GM13977 (cell line): ENCODE measurements at regions not wholly inside any gene's neighbourhood (a gene's known extent, or its start where the extent isn't known, plus 50 kb on each side); places are given as distances from the start of the nearest gene placed in this dataset.

Experiments
- DNase-seq: peaks from one replicate; pipeline ENCODE4 v3.0.0; 2012; ENCODE audit warnings: low spot score
- in situ Hi-C: fragments of 300-500 bp; cut with MboI; formaldehyde crosslinking; loops from one replicate; pipeline ENCODE4 v1.12.0; 2022; ENCODE audit warnings: low sequenced_read_pairs, low pct_unique_long_range_greater_than_20kb, mixed read lengths, inconsistent platforms; ENCODE audit not compliant: unreplicated experiment
- TF ChIP-seq, protein P1 (sequence below): IDR thresholded peaks from 2 replicates; pipeline ENCODE4 v1.5.1; 2012; ENCODE audit warnings: mild to moderate bottlenecking, control low read depth; ENCODE audit not compliant: insufficient read depth; ENCODE audit errors: extremely low read depth, missing control alignments

DNA sequence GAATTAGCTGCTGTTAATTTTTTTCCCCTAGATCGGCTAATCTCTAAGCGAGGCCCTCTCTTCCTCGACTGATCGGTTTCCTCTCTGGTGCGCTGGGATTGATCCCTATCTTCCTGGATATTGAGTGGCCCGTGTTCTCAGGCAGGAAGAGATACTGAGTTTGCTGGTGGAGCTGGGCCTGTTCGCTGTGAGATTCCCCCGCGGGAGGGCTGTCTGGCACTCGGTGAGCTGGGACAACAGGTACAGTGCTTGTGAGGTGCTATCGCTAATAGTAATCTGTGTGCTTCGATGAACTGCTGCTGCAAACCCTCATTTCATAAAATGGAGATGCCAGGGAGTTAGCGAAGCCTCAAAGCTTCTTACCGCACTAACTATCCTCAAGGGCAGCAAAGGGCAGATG is 310.3 kb downstream of the NXPE2 start:
- in situ Hi-C loops = no loop called here
- TF ChIP-seq, protein P1, sequence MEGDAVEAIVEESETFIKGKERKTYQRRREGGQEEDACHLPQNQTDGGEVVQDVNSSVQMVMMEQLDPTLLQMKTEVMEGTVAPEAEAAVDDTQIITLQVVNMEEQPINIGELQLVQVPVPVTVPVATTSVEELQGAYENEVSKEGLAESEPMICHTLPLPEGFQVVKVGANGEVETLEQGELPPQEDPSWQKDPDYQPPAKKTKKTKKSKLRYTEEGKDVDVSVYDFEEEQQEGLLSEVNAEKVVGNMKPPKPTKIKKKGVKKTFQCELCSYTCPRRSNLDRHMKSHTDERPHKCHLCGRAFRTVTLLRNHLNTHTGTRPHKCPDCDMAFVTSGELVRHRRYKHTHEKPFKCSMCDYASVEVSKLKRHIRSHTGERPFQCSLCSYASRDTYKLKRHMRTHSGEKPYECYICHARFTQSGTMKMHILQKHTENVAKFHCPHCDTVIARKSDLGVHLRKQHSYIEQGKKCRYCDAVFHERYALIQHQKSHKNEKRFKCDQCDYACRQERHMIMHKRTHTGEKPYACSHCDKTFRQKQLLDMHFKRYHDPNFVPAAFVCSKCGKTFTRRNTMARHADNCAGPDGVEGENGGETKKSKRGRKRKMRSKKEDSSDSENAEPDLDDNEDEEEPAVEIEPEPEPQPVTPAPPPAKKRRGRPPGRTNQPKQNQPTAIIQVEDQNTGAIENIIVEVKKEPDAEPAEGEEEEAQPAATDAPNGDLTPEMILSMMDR = no peak
- no peak for DNase-seq

DNA sequence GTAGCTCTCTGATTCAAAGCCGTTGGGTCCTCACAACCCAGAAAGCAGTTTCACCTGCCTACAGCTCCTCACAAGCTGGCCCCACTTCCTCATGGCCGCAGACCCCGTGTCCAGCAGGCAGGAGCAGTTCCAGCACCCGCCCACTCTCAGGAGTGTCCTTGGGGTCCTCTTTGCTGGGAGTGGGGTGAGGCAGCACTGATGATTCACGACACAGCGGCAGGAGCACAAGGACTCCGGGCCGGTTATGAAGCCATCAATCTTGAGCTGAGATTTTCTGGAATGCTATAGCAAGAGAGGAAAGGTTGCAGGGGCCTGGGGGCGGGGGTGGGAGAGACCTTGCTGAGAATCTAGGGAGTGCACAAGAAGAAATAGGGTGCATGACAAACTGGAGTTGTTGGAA is 311.2 kb downstream of the NXPE2 start:
- TF ChIP-seq, protein P1 = no peak
- in situ Hi-C loops = no loop called here
- no peak for DNase-seq

DNA sequence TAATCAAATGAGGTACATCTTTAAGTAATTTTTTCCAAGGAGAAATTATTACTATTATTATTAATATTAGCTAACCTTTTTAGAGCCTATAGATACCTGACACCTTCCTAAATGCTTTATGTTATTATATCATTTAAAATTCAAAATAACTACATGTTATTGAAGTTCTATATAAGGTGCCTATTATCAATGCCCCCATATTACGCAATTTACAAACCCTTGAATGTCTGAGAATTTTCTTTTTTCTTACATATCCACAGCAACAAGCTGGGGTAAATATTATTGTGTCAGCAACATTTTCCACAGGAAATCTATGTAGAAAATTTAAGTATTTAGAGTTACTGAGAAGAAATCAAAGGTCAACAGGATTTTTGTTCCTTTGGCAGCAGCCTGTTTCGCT is 327.3 kb downstream of the NXPE2 start:
- no peak for DNase-seq
- in situ Hi-C loops = no loop called here
- TF ChIP-seq, protein P1 = no peak

DNA sequence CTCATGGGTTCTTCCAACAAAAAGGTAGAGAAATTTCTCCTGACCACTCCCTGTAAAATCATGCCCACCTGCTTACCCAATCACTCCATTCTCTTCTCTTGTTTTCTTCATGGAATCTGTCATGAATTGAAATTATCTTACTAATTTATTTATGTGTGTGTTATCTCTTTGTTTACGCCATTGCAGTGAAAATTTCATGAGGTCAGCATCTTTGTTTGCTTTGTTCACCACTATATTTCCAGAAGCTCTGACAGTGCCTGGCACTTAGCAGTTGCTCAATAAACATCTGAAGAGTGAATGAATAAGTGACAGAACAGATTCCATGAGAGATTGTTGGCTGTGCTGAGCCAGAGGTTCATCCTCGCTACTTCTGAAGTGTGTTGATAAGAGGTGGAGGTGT is 329.5 kb downstream of the NXPE2 start:
- DNase-seq = no peak
- TF ChIP-seq, protein P1 = no peak
- in situ Hi-C loops = no loop called here

DNA sequence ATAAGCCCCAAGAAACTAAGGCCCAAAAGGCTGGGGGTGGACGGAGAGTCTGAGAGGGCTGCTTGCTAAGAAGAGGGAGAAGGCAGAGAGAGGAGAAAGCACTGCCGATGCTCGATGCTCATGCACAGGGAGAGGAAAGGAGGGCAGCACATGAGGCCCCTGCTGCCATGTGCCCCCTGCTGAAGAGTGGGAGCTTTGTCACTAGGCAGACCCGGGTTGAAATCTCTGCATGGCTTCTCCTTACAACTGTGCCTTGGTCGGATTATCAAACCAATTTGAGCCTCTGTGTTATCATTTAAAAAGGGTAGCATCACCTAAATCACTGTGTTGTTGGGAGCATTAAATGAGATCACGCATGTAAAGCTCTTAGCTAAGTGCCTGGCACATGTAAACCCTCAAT is 330.5 kb downstream of the NXPE2 start:
- in situ Hi-C loops = no loop called here
- no peak for DNase-seq
- TF ChIP-seq, protein P1 = no peak

DNA sequence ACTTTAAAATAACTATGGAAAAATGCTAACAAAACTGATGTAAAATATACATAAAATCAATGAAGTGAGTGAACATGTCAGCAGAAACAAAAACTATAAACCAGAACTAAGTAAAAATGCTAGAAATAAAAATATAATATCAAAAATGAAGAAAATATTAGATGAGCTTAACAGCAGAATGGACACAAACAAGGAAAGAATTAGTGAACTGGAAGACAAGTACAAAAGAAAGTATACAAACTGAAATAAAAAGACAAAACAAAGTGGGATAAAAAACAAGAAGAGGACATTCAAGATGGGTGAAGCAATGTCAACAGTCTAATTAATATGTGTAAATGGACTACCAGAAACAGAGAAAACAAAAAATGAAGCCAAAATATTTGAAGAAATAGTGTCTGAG is 339.2 kb downstream of the NXPE2 start:
- TF ChIP-seq, protein P1 = no peak

DNA sequence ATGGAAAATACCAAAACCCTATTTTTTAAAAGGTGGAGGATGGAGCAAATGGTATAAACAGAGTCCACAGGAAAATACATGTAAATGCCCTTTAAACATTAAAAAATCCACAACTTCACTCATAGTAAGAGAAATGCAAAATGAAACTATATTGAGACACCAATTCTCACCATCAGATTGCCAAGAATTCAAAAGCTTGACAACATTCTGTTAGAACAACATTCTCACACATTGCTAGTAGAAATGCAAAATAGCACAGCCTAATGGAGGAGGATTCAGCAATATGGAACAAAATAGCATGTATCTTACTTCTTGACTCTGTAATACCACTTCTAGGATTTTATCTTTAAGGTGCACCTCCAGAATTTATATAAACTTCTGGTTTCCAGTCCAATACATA is 351.8 kb downstream of the NXPE2 start:
- TF ChIP-seq, protein P1 = no peak
- no peak for DNase-seq
- in situ Hi-C loops = no loop called here

More for the DNA sequence above, 339.2 kb downstream of the NXPE2 start:
- DNase-seq = no peak
- in situ Hi-C loops = no loop called here
